ENCODE measurements at regions not wholly inside any gene's neighbourhood (a gene's known extent, or its start where the extent isn't known, plus 50 kb on each side); places are given as distances from the start of the nearest gene placed in this dataset.

DNA sequence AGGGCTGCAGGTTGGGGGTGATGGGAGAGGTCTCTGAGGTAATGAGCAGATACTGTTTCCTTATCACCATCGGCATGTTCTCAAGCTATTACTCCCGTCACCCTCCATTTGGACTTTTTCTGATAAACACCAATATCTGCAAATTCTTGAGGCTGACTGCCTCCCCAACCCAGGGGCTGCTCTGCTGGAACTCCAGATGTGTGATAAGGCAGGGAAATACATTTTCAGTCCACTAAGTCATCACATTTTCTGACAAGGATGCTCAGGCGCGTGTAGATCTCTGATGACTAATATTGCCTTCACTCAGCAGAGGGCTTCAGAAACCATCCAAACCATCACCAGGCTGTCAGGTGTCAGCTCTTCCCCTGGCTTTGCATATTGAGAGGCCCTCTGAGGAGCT lies 215.0 kb upstream of the POU3F1 start:
- H3K9me3 ChIP-seq (ENCODE audit: control insufficient read depth in 1 of 2, insufficient read depth in 1 of 2, low read depth in 1 of 2, low read length in 2 of 2), result no peaks in the 10 kb centered on the region
- no peak overlapping the region for H3K4me3 ChIP-seq (replicated peaks in 1 of 2; ENCODE audit: low read depth in 1 of 2, low read length in 2 of 2)
- no peak for ATAC-seq
- DNase-seq (ENCODE audit: low read depth, low spot score), result no peak
- RAD21 ChIA-PET (ENCODE audit: low non-redundant PET in 1 of 2, low total read pairs in 2 of 2, uncharacterized antibody in 2 of 2, unreplicated experiment in 2 of 2), result no interaction called here
- no peak overlapping the region for H3K9ac ChIP-seq (ENCODE audit: low read length)
- no TSS peak for BruUV-seq (replicated peaks)
- POLR2A ChIA-PET, result no interaction called here
- peaks cover 37% of the 10 kb centered on the region for H3K27me3 ChIP-seq (ENCODE audit: insufficient read depth, low read length)
- H3K79me2 ChIP-seq (ENCODE audit: insufficient read depth, low read length), result no peaks in the 10 kb centered on the region
- no peak overlapping the region for H3K27ac ChIP-seq (ENCODE audit: low read depth, low read length)
- intact Hi-C loops (cut with micrococcal nuclease), result no loop called here
- no peaks in the 10 kb centered on the region for H4K20me1 ChIP-seq (ENCODE audit: insufficient read depth)
- no peaks in the 10 kb centered on the region for H3K36me3 ChIP-seq (ENCODE audit: control insufficient read depth in 1 of 2, insufficient read depth in 2 of 2, low read length in 2 of 2)
- no peaks in the 10 kb centered on the region for H3K9me2 ChIP-seq (ENCODE audit: insufficient read depth)
- H3K4me1 ChIP-seq (ENCODE audit: control insufficient read depth in 1 of 2, insufficient read depth in 2 of 2, low read length in 2 of 2), result peaks cover 0 to 2% of the 10 kb centered on the region in 2 experiments; a peak in 1 of 4 replicates
- no peak overlapping the region for H3K4me2 ChIP-seq (ENCODE audit: low read length)
- TF ChIP-seq ZNF274 (IDR thresholded peaks at IDR 0.05; ENCODE audit: low read depth, low read length), result no peak
- TF ChIP-seq, protein P1, sequence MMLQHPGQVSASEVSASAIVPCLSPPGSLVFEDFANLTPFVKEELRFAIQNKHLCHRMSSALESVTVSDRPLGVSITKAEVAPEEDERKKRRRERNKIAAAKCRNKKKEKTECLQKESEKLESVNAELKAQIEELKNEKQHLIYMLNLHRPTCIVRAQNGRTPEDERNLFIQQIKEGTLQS (IDR thresholded peaks at IDR 0.05), result no peak
- no peak overlapping the region for H2AFZ ChIP-seq (ENCODE audit: low read depth, low read length, poor library complexity, severe bottlenecking)
- CTCF ChIA-PET, result no interaction called here

DNA sequence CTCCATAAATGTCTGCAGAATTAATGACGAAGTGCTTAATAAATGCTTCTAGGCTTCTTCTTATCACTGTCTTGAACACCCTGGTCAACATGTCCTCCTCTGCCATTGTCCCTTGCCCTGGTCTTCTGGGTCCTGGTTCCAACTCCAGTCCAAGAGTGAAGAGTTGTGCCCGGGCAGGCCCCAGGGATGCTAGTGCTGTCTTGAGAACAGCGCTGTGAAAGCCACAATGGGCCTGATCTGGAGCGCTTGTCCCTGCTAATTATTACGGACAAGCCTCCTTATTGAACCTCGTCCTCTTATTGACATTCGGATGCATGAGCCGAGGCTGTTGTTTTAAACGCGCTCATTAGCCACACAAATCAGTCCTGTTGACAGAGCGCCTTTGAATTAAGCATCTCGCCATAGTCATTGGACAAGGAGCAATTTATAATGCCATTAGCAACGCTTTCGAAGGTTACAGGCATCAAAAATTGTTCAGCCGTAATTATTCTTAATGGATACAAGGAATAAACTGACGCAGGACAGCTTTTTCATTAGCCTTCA lies 211.6 kb upstream of the POU3F1 start:
- DNase-seq (ENCODE audit: low read depth, low spot score), result no peak
- no peak for ATAC-seq
- intact Hi-C loops (cut with micrococcal nuclease), result no loop called here
- CTCF ChIA-PET, result no interaction called here
- TF ChIP-seq POLR2AphosphoS5 (IDR thresholded peaks at IDR 0.05; ENCODE audit: low read depth, low read length) (no peak), SP1 (IDR thresholded peaks at IDR 0.05; ENCODE audit: low read depth) (no peak)
- TF ChIP-seq, protein P2, sequence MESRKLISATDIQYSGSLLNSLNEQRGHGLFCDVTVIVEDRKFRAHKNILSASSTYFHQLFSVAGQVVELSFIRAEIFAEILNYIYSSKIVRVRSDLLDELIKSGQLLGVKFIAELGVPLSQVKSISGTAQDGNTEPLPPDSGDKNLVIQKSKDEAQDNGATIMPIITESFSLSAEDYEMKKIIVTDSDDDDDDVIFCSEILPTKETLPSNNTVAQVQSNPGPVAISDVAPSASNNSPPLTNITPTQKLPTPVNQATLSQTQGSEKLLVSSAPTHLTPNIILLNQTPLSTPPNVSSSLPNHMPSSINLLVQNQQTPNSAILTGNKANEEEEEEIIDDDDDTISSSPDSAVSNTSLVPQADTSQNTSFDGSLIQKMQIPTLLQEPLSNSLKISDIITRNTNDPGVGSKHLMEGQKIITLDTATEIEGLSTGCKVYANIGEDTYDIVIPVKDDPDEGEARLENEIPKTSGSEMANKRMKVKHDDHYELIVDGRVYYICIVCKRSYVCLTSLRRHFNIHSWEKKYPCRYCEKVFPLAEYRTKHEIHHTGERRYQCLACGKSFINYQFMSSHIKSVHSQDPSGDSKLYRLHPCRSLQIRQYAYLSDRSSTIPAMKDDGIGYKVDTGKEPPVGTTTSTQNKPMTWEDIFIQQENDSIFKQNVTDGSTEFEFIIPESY (IDR thresholded peaks at IDR 0.05; ENCODE audit: extremely low read depth, insufficient replicate concordance, low read length), result no peak
- H4K20me1 ChIP-seq (ENCODE audit: insufficient read depth), result no peaks in the 10 kb centered on the region
- no TSS peak for BruUV-seq (replicated peaks)
- peaks cover 44% of the 10 kb centered on the region for H3K27me3 ChIP-seq (ENCODE audit: insufficient read depth, low read length)
- H3K4me1 ChIP-seq (ENCODE audit: control insufficient read depth in 1 of 2, insufficient read depth in 2 of 2, low read length in 2 of 2), result no peaks in the 10 kb centered on the region
- RAD21 ChIA-PET (ENCODE audit: low non-redundant PET in 1 of 2, low total read pairs in 2 of 2, uncharacterized antibody in 2 of 2, unreplicated experiment in 2 of 2), result no interaction called here
- H3K27ac ChIP-seq (ENCODE audit: low read depth, low read length), result no peak overlapping the region
- H3K9ac ChIP-seq (ENCODE audit: low read length), result no peak overlapping the region
- no peak overlapping the region for H3K4me3 ChIP-seq (replicated peaks in 1 of 2; ENCODE audit: low read depth in 1 of 2, low read length in 2 of 2)
- no peaks in the 10 kb centered on the region for H3K9me3 ChIP-seq (ENCODE audit: control insufficient read depth in 1 of 2, insufficient read depth in 1 of 2, low read depth in 1 of 2, low read length in 2 of 2)
- H3K4me2 ChIP-seq (ENCODE audit: low read length), result no peak overlapping the region
- no peaks in the 10 kb centered on the region for H3K36me3 ChIP-seq (ENCODE audit: control insufficient read depth in 1 of 2, insufficient read depth in 2 of 2, low read length in 2 of 2)
- H3K9me2 ChIP-seq (ENCODE audit: insufficient read depth), result no peaks in the 10 kb centered on the region
- H3K79me2 ChIP-seq (ENCODE audit: insufficient read depth, low read length), result no peaks in the 10 kb centered on the region
- POLR2A ChIA-PET, result no interaction called here
- H2AFZ ChIP-seq (ENCODE audit: low read depth, low read length, poor library complexity, severe bottlenecking), result no peak overlapping the region
